Calu3 (cell line): ENCODE measurements at regions not wholly inside any gene's neighbourhood (a gene's known extent, or its start where the extent isn't known, plus 50 kb on each side); places are given as distances from the start of the nearest gene placed in this dataset.

ENCODE experiments used
- BruUV-seq: library from RNA; stranded (reverse); fragments of 400-500 nt; replicated peaks from 2 replicates; lab custom pipeline; 2021; lab: Mats Ljungman, UMichigan
- CTCF ChIA-PET: fragments of 300-600 bp; sonication (Branson Sonifier 250); formaldehyde crosslinking; loops from one replicate; lab custom pipeline; 2022; ENCODE audit warnings: antibody characterized with exemption; lab: Charles Lee
- DNase-seq: peaks from one replicate; pipeline ENCODE4 v3.0.0; 2022
- H3K27ac Mint-ChIP-seq: one replicate; pipeline ENCODE4 v1.8.0; 2022; ENCODE audit warnings: mixed read lengths; ENCODE audit not compliant: unreplicated experiment
- H3K27me3 Mint-ChIP-seq: one replicate; pipeline ENCODE4 v1.8.0; 2022; ENCODE audit warnings: mixed read lengths; ENCODE audit not compliant: unreplicated experiment
- H3K36me3 Mint-ChIP-seq: one replicate; pipeline ENCODE4 v1.8.0; 2022; ENCODE audit warnings: mild to moderate bottlenecking, moderate library complexity, mixed read lengths; ENCODE audit not compliant: insufficient read depth, unreplicated experiment
- H3K4me1 Mint-ChIP-seq: one replicate; pipeline ENCODE4 v1.8.0; 2022; ENCODE audit warnings: mild to moderate bottlenecking, low read depth, mixed read lengths; ENCODE audit not compliant: unreplicated experiment
- H3K4me3 Mint-ChIP-seq: one replicate; pipeline ENCODE4 v1.8.0; 2022; ENCODE audit warnings: mild to moderate bottlenecking, low read depth, moderate library complexity, mixed read lengths; ENCODE audit not compliant: unreplicated experiment
- H3K9me3 Mint-ChIP-seq: one replicate; pipeline ENCODE4 v1.8.0; 2022; ENCODE audit warnings: low read depth, mixed read lengths; ENCODE audit not compliant: unreplicated experiment
- CTCF ChIP-seq: fragments of 200-600 bp; IDR thresholded peaks from one replicate; pipeline ENCODE4 v1.8.0; 2022; ENCODE audit warnings: antibody characterized with exemption; ENCODE audit not compliant: unreplicated experiment
- intact Hi-C: fragments of 100-400 bp; cut with micrococcal nuclease; formaldehyde crosslinking; loops from one replicate; pipeline ENCODE4 v1.10.0; 2022; ENCODE audit not compliant: unreplicated experiment

- H3K4me1 Mint-ChIP-seq: no peaks in the 10 kb centered on the region
- H3K4me3 Mint-ChIP-seq: no peak overlapping the region
- TF ChIP-seq CTCF: no peak
- no peaks in the 10 kb centered on the region for H3K9me3 Mint-ChIP-seq
- no peaks in the 10 kb centered on the region for H3K27me3 Mint-ChIP-seq
- no peaks in the 10 kb centered on the region for H3K36me3 Mint-ChIP-seq
- no peak for DNase-seq
- intact Hi-C loops: no loop called here
- H3K27ac Mint-ChIP-seq: no peak overlapping the region
- BruUV-seq: no TSS peak
- CTCF ChIA-PET: no interaction called here
Observed at GRCh38 chr4:14293582-14293981, 666.1 kb upstream of the BOD1L1 start.

DNA sequence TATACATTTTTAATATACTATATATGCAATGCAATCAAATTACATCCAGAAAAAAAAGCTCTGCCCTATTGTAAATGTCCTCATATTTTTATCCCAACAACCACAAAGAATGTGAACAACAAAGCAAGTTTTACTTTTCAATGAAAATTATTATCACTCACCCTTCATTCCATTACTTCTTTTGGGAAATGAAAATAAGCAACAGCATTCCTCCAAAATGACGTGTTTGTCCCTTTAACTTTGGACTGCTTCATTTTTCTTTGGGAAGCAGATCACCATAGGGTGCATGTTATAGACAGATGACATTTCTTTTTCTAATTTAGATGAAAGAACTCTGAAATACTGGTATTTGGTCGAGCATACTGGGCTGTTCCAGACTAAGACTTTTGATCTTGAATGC, 667.1 kb upstream of the BOD1L1 start:
- no peaks in the 10 kb centered on the region for H3K27me3 Mint-ChIP-seq
- H3K4me3 Mint-ChIP-seq: no peak overlapping the region
- H3K4me1 Mint-ChIP-seq: no peaks in the 10 kb centered on the region
- TF ChIP-seq CTCF: no peak
- no peak for DNase-seq
- intact Hi-C loops: no loop called here
- no TSS peak for BruUV-seq
- CTCF ChIA-PET: no interaction called here
- H3K36me3 Mint-ChIP-seq: no peaks in the 10 kb centered on the region
- no peak overlapping the region for H3K27ac Mint-ChIP-seq
- no peaks in the 10 kb centered on the region for H3K9me3 Mint-ChIP-seq

GRCh38 chr4:14299166-14299565, 671.6 kb upstream of the BOD1L1 start:
- no peaks in the 10 kb centered on the region for H3K36me3 Mint-ChIP-seq
- no peak overlapping the region for H3K4me3 Mint-ChIP-seq
- H3K27me3 Mint-ChIP-seq: no peaks in the 10 kb centered on the region
- BruUV-seq: no TSS peak
- no peaks in the 10 kb centered on the region for H3K9me3 Mint-ChIP-seq
- intact Hi-C loops: no loop called here
- CTCF ChIA-PET: no interaction called here
- H3K27ac Mint-ChIP-seq: no peak overlapping the region
- no peaks in the 10 kb centered on the region for H3K4me1 Mint-ChIP-seq
- TF ChIP-seq CTCF: no peak
- DNase-seq: no peak

DNA sequence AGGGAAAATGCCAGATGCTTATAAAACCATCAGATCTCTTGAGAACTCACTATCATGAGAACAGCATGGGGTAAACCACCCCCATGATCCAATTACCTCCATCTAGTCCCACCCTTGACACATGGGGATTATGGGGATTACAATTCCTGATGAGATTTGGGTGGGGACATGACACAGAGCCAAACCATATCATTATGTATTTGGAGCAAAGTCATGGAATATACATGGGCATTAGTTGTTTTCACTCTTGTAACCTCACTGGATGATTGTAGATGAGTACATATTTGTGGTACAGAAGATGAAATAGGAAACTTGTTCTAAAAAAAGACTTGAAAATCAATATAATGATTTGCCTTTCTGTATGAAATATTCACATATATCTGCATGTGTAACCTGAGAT, 674.5 kb upstream of the BOD1L1 start:
- no peaks in the 10 kb centered on the region for H3K27me3 Mint-ChIP-seq
- no peaks in the 10 kb centered on the region for H3K4me1 Mint-ChIP-seq
- H3K27ac Mint-ChIP-seq: no peak overlapping the region
- no peak for DNase-seq
- CTCF ChIA-PET: interaction anchor here (0.7 kb wide), 1 partner anchor 36 kb away, joined by 3 read pairs; no protein-coding TSS in a partner anchor
- no peaks in the 10 kb centered on the region for H3K9me3 Mint-ChIP-seq
- no peaks in the 10 kb centered on the region for H3K36me3 Mint-ChIP-seq
- TF ChIP-seq CTCF: no peak
- intact Hi-C loops: no loop called here
- BruUV-seq: no TSS peak
- no peak overlapping the region for H3K4me3 Mint-ChIP-seq
